HL-60 (cell line): ENCODE measurements at regions not wholly inside any gene's neighbourhood (a gene's known extent, or its start where the extent isn't known, plus 50 kb on each side); places are given as distances from the start of the nearest gene placed in this dataset.

Experiments used
- DNase-seq, 2 experiments: peaks; one replicate each; pipeline ENCODE4 v3.0.0-alpha.2; 2010 to 2020; ENCODE audit warnings: low read depth in 1 of 2, low spot score in 1 of 2
- H3K27ac ChIP-seq: fragments of 250-450 bp; sonication (Bioruptor Pico); replicated peaks from 2 replicates; pipeline ENCODE4 v1.5.1; 2020; ENCODE audit warnings: mild to moderate bottlenecking, moderate library complexity
- H3K27me3 ChIP-seq: fragments of 250-450 bp; sonication (Bioruptor Pico); 2 replicates; pipeline ENCODE4 v1.5.1; 2021; ENCODE audit warnings: mild to moderate bottlenecking, moderate library complexity; ENCODE audit not compliant: insufficient read depth, poor library complexity, severe bottlenecking
- H3K4me3 ChIP-seq: replicated peaks from 2 replicates; pipeline ENCODE4 v1.5.1; 2011; ENCODE audit warnings: mild to moderate bottlenecking, control low read depth, low read length; ENCODE audit not compliant: insufficient read depth
- CTCF ChIP-seq: IDR thresholded peaks from one replicate; pipeline ENCODE4 v1.5.1; 2011; ENCODE audit warnings: low read length, control low read depth, inconsistent platforms; ENCODE audit not compliant: insufficient read depth
- GABPA ChIP-seq: IDR thresholded peaks from 2 replicates; pipeline ENCODE4 v1.6.1; 2012; ENCODE audit warnings: low read depth
- POLR2AphosphoS5 ChIP-seq: IDR thresholded peaks from 2 replicates; pipeline ENCODE4 v1.6.1; 2012; ENCODE audit warnings: low read depth
- REST ChIP-seq: IDR thresholded peaks from 2 replicates; pipeline ENCODE4 v1.6.1; 2012; ENCODE audit warnings: low read depth; ENCODE audit not compliant: insufficient replicate concordance
- SPI1 ChIP-seq: IDR thresholded peaks from 2 replicates; pipeline ENCODE4 v1.6.1; 2012; ENCODE audit warnings: low read depth, mild to moderate bottlenecking, borderline replicate concordance

DNA sequence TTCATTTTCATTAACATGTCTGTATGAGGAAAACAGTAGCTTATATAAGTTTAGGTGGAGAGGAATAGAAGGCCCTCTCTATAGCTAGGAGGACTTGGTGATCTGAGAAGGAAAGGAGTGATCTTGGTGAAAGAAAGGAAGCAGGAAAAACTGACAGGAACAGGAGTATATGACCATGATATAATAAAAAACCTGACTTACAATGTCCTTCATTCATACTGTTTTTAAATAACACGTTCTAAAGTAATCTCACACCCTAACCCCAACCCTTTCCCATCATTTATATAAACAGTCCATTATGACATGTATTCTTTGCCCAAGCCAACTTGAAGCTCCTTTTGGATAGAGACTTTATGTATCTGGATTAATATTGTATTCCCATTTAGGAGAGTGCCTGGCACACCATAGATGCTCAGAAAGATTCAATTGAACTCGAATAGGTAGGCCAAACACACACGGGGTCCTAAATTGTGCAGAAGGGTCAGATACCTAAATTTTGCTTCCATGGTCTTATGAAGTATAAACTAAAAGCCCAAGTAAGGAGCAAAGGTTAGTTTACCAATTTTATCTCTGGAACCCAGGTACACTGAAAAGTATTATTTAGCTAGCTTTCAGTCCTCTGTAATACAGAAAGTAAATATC, 75.9 kb downstream of the OR2B2 start:
- H3K4me3 ChIP-seq: peak overlapping the region; percentile 58
- H3K27me3 ChIP-seq: no peaks in the 10 kb centered on the region
- peak overlapping the region; percentile 99 for H3K27ac ChIP-seq
- no peak for DNase-seq
- TF ChIP-seq SPI1: no peak
- TF ChIP-seq POLR2AphosphoS5: no peak
- no peak for TF ChIP-seq CTCF
- no peak for TF ChIP-seq REST
- no peak for TF ChIP-seq GABPA

- no peak for DNase-seq
- no peak overlapping the region for H3K4me3 ChIP-seq
- TF ChIP-seq GABPA (no peak), CTCF (no peak), SPI1 (no peak), POLR2AphosphoS5 (no peak), REST (no peak)
- peak overlapping the region; percentile 99 for H3K27ac ChIP-seq
- H3K27me3 ChIP-seq: no peaks in the 10 kb centered on the region
Observed at GRCh38 chr6:27834879-27835549, 77.2 kb downstream of the OR2B2 start.

GRCh38 chr6:27834384-27834783, 77.8 kb downstream of the OR2B2 start:
- Histone ChIP-seq H3K27me3 (no peaks in the 10 kb centered on the region), H3K27ac (peak overlapping the region; percentile 14; the same call in 1 of the 2 replicates), H3K4me3 (no peak overlapping the region)
- TF ChIP-seq GABPA (no peak), REST (no peak), POLR2AphosphoS5 (no peak), SPI1 (no peak), CTCF (no peak)
- no peak for DNase-seq
